NT2/D1 (cell line): ENCODE measurements at regions not wholly inside any gene's neighbourhood (a gene's known extent, or its start where the extent isn't known, plus 50 kb on each side); places are given as distances from the start of the nearest gene placed in this dataset.

ENCODE experiments used
- SUZ12 ChIP-seq: IDR thresholded peaks from 2 replicates; pipeline ENCODE4 v1.6.1; 2011; ENCODE audit not compliant: insufficient read length, insufficient read depth; ENCODE audit errors: extremely low read depth
- YY1 ChIP-seq: IDR thresholded peaks from 2 replicates; pipeline ENCODE4 v1.6.1; 2011; ENCODE audit not compliant: insufficient read length, insufficient read depth
- ZNF274 ChIP-seq: IDR thresholded peaks from 2 replicates; pipeline ENCODE4 v1.6.1; 2011; ENCODE audit warnings: mild to moderate bottlenecking, low read depth, low read length

- no peak for TF ChIP-seq ZNF274
- TF ChIP-seq SUZ12, result no peak
- no peak for TF ChIP-seq YY1
These were observed 293.7 kb upstream of the CDYL start for GRCh38 chr6:4482461-4482860.
